Mucosa of gallbladder (tissue), 1 donor: ENCODE measurements at regions not wholly inside any gene's neighbourhood (a gene's known extent, or its start where the extent isn't known, plus 50 kb on each side); places are given as distances from the start of the nearest gene placed in this dataset.

Experiments used
- DNase-seq: peaks from one replicate; pipeline ENCODE4 v3.0.0-alpha.2; 2020; ENCODE audit warnings: low spot score
- donor health status: DM: no; HTN: no; CAD: no.

- no peak for DNase-seq
Measured at GRCh38 chr2:41399437-41400087, 648.3 kb upstream of the PKDCC start.

- DNase-seq = no peak
Measured at GRCh38 chr2:41400088-41400665, 647.6 kb upstream of the PKDCC start.

- DNase-seq = no peak
Measured at GRCh38 chr2:41405441-41405840, 642.4 kb upstream of the PKDCC start.

GRCh38 chr2:41409328-41409727, 638.5 kb upstream of the PKDCC start:
- DNase-seq = no peak

GRCh38 chr2:41410011-41410410, 637.8 kb upstream of the PKDCC start:
- DNase-seq = no peak

GRCh38 chr2:41413813-41414485, 633.9 kb upstream of the PKDCC start:
- DNase-seq = no peak

GRCh38 chr2:41414486-41415230, 633.2 kb upstream of the PKDCC start:
- DNase-seq = no peak

- no peak for DNase-seq
Measured at GRCh38 chr2:41417511-41417910, 630.3 kb upstream of the PKDCC start.

GRCh38 chr2:41420219-41420618, 627.6 kb upstream of the PKDCC start:
- DNase-seq = no peak

- no peak for DNase-seq
Measured at GRCh38 chr2:41420872-41421271, 626.9 kb upstream of the PKDCC start.

- DNase-seq = no peak
Measured at GRCh38 chr2:41431756-41432155, 616.1 kb upstream of the PKDCC start.

- DNase-seq = no peak
Measured at GRCh38 chr2:41432459-41432858, 615.4 kb upstream of the PKDCC start.

GRCh38 chr2:41434991-41435390, 612.8 kb upstream of the PKDCC start:
- no peak for DNase-seq

GRCh38 chr2:41441958-41442357, 605.9 kb upstream of the PKDCC start:
- no peak for DNase-seq

GRCh38 chr2:41445865-41446264, 602.0 kb upstream of the PKDCC start:
- DNase-seq = no peak

GRCh38 chr2:41446266-41446665, 601.6 kb upstream of the PKDCC start:
- no peak for DNase-seq

GRCh38 chr2:41448221-41448620, 599.6 kb upstream of the PKDCC start:
- DNase-seq = no peak

GRCh38 chr2:41457026-41457425, 590.8 kb upstream of the PKDCC start:
- no peak for DNase-seq

GRCh38 chr2:41460661-41461060, 587.2 kb upstream of the PKDCC start:
- no peak for DNase-seq

GRCh38 chr2:41464395-41464794, 583.4 kb upstream of the PKDCC start:
- no peak for DNase-seq

- DNase-seq = no peak
Measured at GRCh38 chr2:41475959-41476358, 571.9 kb upstream of the PKDCC start.

GRCh38 chr2:41482659-41483058, 565.2 kb upstream of the PKDCC start:
- DNase-seq = no peak

GRCh38 chr2:41483226-41483625, 564.6 kb upstream of the PKDCC start:
- DNase-seq = no peak
